HEK293T (cell line): ENCODE measurements at regions not wholly inside any gene's neighbourhood (a gene's known extent, or its start where the extent isn't known, plus 50 kb on each side); places are given as distances from the start of the nearest gene placed in this dataset.

ENCODE experiments used
- SP1 ChIP-seq: fragments of 450-650 bp; IDR thresholded peaks from 2 replicates; pipeline ENCODE4 v1.6.1; 2017
- TARDBP ChIP-seq: fragments of 450-650 bp; IDR thresholded peaks from 2 replicates; pipeline ENCODE4 v1.6.1; 2016
- ZNF384 ChIP-seq: fragments of 450-650 bp; IDR thresholded peaks from 2 replicates; pipeline ENCODE4 v1.6.1; 2016

- TF ChIP-seq SP1 (no peak), TARDBP (no peak), ZNF384 (no peak; the same call in none of the 2 replicates)
Measured at GRCh38 chr13:50203256-50203941, 188.2 kb downstream of the KCNRG start.
